ENCODE measurements at regions not wholly inside any gene's neighbourhood (a gene's known extent, or its start where the extent isn't known, plus 50 kb on each side); places are given as distances from the start of the nearest gene placed in this dataset.

DNA sequence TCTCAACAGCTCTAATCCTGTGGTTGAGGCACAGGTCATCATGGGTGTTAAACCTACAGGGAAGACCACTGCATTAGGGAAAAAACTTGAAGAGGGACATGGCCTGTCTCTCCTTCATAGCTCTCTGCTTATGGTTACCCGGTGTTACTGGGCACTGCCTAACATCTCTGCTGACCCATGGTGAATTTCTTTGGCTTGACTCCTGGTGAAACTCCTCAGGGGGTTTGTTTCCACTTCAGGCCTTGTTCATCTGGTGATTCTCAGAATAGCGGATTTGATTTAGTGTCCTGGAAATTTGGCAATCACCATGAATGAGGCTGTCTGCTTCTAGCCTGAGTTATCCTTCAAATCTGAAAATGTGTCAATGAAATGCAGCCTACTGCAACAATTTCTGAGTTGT, 114.4 kb downstream of the ZNF518B start:
- TF ChIP-seq, protein P1, sequence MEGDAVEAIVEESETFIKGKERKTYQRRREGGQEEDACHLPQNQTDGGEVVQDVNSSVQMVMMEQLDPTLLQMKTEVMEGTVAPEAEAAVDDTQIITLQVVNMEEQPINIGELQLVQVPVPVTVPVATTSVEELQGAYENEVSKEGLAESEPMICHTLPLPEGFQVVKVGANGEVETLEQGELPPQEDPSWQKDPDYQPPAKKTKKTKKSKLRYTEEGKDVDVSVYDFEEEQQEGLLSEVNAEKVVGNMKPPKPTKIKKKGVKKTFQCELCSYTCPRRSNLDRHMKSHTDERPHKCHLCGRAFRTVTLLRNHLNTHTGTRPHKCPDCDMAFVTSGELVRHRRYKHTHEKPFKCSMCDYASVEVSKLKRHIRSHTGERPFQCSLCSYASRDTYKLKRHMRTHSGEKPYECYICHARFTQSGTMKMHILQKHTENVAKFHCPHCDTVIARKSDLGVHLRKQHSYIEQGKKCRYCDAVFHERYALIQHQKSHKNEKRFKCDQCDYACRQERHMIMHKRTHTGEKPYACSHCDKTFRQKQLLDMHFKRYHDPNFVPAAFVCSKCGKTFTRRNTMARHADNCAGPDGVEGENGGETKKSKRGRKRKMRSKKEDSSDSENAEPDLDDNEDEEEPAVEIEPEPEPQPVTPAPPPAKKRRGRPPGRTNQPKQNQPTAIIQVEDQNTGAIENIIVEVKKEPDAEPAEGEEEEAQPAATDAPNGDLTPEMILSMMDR (IDR thresholded peaks at IDR 0.05) = no peak
- no peak for TF ChIP-seq POLR2A (IDR thresholded peaks at IDR 0.05)

All from vagina (tissue), 2 donors.